ENCODE measurements at regions not wholly inside any gene's neighbourhood (a gene's known extent, or its start where the extent isn't known, plus 50 kb on each side); places are given as distances from the start of the nearest gene placed in this dataset.

DNA sequence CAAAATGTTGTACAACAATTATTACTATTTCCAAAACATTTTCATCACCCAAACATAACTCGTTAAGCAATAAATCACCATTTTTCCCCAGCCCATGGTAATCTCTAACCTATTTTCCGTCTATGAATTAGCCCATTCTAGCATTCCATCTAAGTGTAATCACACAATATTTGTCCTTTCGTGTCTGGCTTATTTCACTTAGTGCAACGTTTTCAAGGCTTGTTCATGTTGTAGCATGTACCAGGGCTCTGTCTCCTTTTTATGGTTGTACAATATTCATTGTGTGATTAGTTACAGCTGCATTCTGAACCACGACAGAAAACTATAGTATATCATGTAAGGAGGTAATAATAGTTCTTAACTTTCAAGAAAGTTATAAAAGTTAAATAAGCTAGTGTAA lies 656.0 kb upstream of the HS3ST1 start:
- DNase-seq = no peak
- no peak overlapping the region for H3K27ac ChIP-seq
- H3K4me3 ChIP-seq = no peak overlapping the region
- intact Hi-C loops (cut with DNase I) = no loop called here
- 54 to 67% (median 54%) methylated on average over 5 of the region's 5 CpGs for WGBS, 3 donors
- no peak for ATAC-seq
- no peaks in the 10 kb centered on the region for H3K9me3 ChIP-seq
- no peaks in the 10 kb centered on the region for H3K4me1 ChIP-seq
- TF ChIP-seq, protein P1, sequence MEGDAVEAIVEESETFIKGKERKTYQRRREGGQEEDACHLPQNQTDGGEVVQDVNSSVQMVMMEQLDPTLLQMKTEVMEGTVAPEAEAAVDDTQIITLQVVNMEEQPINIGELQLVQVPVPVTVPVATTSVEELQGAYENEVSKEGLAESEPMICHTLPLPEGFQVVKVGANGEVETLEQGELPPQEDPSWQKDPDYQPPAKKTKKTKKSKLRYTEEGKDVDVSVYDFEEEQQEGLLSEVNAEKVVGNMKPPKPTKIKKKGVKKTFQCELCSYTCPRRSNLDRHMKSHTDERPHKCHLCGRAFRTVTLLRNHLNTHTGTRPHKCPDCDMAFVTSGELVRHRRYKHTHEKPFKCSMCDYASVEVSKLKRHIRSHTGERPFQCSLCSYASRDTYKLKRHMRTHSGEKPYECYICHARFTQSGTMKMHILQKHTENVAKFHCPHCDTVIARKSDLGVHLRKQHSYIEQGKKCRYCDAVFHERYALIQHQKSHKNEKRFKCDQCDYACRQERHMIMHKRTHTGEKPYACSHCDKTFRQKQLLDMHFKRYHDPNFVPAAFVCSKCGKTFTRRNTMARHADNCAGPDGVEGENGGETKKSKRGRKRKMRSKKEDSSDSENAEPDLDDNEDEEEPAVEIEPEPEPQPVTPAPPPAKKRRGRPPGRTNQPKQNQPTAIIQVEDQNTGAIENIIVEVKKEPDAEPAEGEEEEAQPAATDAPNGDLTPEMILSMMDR (IDR thresholded peaks at IDR 0.05) = no peak
- H3K27me3 ChIP-seq (ENCODE audit: insufficient read depth in 3 of 3, low read length in 2 of 3) = no peaks in the 10 kb centered on the region
- H3K36me3 ChIP-seq (ENCODE audit: insufficient read depth in 1 of 2, low read depth in 1 of 2) = no peaks in the 10 kb centered on the region

DNA sequence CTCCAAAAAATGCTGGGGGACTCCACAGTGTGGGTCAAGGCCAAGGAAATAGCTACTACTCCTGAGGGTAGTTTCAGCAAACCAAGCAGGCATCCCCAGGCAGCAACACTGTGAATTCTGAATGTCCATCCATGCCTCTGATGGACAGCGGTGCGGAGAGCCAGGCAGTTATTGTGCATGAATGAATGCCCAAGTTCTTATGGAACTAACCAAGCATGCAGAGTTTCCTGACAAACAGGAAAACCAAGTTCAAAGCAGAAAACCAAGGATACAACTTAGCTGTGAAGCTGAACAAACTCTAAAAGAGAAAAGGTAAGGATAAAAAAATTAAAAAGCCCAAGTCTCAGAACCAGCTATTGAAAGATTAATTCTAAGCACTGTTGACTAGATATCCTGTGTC lies 642.6 kb upstream of the HS3ST1 start:
- Histone ChIP-seq H3K4me3 (no peak overlapping the region), H3K4me1 (no peaks in the 10 kb centered on the region), H3K9me3 (no peaks in the 10 kb centered on the region), H3K36me3 (ENCODE audit: insufficient read depth in 1 of 2, low read depth in 1 of 2) (no peaks in the 10 kb centered on the region), H3K27ac (no peak overlapping the region), H3K27me3 (ENCODE audit: insufficient read depth in 3 of 3, low read length in 2 of 3) (no peaks in the 10 kb centered on the region)
- ATAC-seq (no peak), DNase-seq (no peak)
- intact Hi-C loops (cut with DNase I) = no loop called here
- WGBS, 3 donors = 90 to 95% (median 93%) methylated on average over 2 of the region's 2 CpGs
- TF ChIP-seq, protein P1 (IDR thresholded peaks at IDR 0.05) = no peak

DNA sequence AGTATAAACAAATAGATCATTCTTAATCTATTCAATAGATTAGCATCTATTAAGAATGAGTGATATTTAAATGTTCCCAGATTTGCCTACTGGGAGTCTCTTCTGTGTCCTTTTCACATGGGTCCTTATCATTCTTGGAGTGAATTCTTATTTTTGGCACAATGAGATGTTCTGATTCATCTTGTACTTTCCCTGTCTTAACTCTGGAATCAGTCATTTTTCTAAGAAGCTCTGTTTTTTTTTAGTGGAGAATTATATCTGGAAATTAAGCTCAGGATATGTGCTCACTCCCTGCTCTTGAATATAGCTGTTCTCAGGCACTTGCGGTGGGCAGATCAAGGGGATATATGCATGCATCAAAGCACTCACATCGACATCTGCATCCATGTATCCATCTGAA lies 625.3 kb upstream of the HS3ST1 start:
- no peaks in the 10 kb centered on the region for H3K27me3 ChIP-seq (ENCODE audit: insufficient read depth in 3 of 3, low read length in 2 of 3)
- TF ChIP-seq, protein P1 (IDR thresholded peaks at IDR 0.05) = no peak
- no peaks in the 10 kb centered on the region for H3K4me1 ChIP-seq
- intact Hi-C loops (cut with DNase I) = no loop called here
- ATAC-seq = no peak
- no peak overlapping the region for H3K27ac ChIP-seq
- H3K4me3 ChIP-seq = no peak overlapping the region
- WGBS, 3 donors = 82 to 86% (median 84%) methylated on average over 2 of the region's 2 CpGs
- H3K36me3 ChIP-seq (ENCODE audit: insufficient read depth in 1 of 2, low read depth in 1 of 2) = no peaks in the 10 kb centered on the region
- DNase-seq = no peak
- H3K9me3 ChIP-seq = no peaks in the 10 kb centered on the region

DNA sequence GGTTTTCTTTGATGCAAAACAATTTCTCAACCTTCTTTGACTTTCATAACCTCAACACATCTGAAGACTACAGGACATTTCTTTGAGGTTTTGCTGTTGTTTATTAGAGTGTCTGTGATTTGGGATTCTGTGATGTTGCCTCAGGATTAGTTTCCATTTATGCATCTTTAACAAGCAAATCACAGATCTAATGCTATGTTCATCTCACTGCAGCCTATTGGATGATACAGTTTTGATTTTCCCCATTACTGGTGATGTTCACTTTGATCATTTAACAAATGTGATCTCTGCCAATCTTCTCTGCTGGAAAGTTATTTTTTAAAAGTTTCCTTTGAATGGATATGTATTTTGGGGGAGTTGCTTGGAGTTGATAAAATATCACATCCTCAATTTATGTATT lies 624.9 kb upstream of the HS3ST1 start:
- H3K9me3 ChIP-seq = no peaks in the 10 kb centered on the region
- no peak for DNase-seq
- H3K36me3 ChIP-seq (ENCODE audit: insufficient read depth in 1 of 2, low read depth in 1 of 2) = no peaks in the 10 kb centered on the region
- intact Hi-C loops (cut with DNase I) = no loop called here
- TF ChIP-seq, protein P1 (IDR thresholded peaks at IDR 0.05) = no peak
- no peak for ATAC-seq
- no peaks in the 10 kb centered on the region for H3K4me1 ChIP-seq
- no peaks in the 10 kb centered on the region for H3K27me3 ChIP-seq (ENCODE audit: insufficient read depth in 3 of 3, low read length in 2 of 3)
- H3K4me3 ChIP-seq = no peak overlapping the region
- no peak overlapping the region for H3K27ac ChIP-seq

DNA sequence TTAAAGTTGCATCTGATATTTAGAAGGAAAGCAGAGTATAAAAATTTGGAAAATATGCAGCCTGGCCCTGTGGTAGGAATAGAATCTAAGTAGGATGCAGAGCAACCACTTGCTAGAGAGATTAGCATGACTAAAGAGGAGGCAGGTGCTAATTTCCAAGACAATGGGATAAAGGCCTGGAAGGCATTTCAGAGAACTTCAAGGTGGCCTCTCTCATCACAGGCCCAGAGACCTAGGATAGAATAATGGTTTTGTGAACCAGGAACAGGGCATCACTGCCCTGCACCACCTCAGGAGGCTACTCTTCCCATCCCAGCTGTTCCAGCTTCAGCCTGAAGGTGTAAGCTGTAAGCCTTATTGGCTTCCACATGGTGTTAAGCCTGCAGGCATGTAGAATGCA lies 621.7 kb upstream of the HS3ST1 start:
- Histone ChIP-seq H3K27me3 (ENCODE audit: insufficient read depth in 3 of 3, low read length in 2 of 3) (no peaks in the 10 kb centered on the region), H3K36me3 (ENCODE audit: insufficient read depth in 1 of 2, low read depth in 1 of 2) (no peaks in the 10 kb centered on the region), H3K27ac (no peak overlapping the region), H3K9me3 (no peaks in the 10 kb centered on the region), H3K4me3 (no peak overlapping the region), H3K4me1 (no peaks in the 10 kb centered on the region)
- TF ChIP-seq, protein P1 (IDR thresholded peaks at IDR 0.05) = no peak
- DNase-seq = no peak
- ATAC-seq = no peak
- intact Hi-C loops (cut with DNase I) = no loop called here
